UCSD-AML1 (cell line): ENCODE measurements at regions not wholly inside any gene's neighbourhood (a gene's known extent, or its start where the extent isn't known, plus 50 kb on each side); places are given as distances from the start of the nearest gene placed in this dataset.

Source experiments
- DNase-seq: peaks from one replicate; lab custom pipeline; 2025; ENCODE audit not compliant: unreplicated experiment; lab: John Stamatoyannopoulos, UW

DNA sequence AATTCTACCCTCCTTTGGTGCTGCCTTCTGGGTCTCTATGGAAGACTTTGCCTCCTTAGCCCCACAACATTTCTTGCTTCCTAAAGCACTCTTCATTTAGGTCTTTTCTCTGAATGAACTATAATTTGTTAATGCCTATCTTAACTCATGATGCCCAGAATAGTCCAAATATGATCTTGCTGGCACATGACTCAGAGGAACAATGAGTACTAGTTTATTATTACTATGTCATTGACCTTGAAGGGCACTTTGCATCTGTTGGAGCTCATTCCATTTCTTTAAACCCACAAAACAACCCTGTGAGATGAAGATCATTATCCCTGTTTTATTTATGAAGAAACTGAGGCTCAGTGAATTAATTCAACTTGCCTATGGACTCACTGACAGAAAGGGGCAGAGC is 320.2 kb upstream of the PLET1 start:
- no peak for DNase-seq

DNA sequence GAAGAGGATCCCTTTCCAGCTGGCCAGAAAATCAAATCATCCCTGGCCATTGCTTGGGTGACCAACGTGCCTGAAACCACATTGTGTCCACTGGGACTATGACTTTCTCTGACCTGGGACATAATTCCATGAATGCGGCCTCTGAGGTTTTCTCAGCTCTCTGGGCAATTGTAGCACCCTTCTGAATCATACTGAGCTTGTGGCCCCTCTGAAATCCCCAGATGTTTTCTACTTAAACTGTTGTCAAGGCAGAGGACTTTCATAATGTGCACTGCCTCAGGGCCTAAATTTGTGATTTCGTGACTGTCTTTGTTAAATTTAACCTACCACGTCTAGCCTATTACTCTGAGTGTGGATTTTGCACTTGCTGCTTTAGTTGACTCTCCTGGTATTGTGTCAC is 321.1 kb upstream of the PLET1 start:
- DNase-seq, result no peak

DNA sequence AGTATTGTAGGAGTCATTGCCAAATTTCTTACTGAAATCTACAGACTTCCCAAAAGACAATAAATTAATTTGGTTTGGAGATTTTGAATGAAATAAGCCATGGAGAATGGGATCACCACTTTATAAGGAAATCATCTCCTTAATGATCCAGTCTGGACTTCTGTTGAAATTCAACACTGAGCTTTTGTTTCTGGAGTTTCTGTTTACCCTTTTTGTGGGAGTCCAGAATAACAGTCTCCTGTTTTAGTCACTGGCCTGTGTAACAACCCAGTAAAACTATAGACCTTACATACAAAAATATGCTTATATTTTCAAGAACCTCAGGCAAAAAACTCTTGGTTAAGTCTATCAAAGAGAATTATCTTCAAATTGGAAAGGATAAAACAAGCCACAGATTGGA is 321.7 kb upstream of the PLET1 start:
- no peak for DNase-seq

DNA sequence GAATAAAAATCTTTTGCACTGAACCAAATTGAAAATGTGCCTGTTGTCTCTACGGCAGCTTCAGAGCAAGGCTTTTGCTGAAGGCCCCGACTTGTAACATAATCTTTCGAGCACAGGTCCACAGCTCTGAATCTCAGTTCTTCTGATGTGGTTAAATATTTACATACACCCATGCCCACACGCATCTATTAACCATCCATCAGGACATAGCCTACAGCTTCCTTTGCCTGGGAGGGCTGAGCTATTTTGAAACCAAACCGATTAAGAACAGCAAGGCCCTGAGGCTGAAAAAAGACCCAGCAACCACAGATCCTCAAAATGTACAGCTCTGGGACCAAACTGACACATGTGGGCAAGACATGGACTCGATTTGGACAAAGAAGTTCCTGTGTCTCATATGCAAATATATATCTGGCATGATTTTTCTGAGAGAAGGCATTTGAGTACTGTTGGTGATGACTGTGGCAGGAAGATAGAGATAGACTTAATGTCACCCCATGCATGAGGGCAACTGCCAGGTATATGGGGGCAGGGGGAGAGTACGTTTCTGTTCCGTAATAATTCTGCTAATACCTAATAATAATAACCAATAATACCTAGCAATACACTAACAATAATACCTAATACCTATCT is 322.7 kb upstream of the PLET1 start:
- DNase-seq, result no peak

DNA sequence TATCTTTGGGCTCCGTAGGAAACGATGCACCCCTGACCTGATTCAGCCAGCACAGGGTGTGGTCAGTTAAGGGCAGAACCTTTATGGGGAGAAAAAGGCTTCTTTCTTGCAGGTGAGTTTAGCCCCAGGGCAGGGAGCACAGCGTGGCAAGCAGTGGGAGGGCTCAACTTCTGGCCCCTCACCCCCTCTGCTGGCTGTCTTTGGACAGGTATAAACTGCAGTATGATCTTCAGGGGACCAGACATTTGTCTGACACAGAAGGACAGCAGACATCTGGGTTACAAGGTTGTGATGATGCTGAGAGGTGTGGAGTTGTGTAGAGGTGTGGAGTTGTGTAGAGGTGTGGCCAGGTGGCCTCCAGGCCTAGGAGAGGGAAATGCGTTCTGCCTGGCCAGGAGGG is 324.0 kb upstream of the PLET1 start:
- DNase-seq, result no peak

DNA sequence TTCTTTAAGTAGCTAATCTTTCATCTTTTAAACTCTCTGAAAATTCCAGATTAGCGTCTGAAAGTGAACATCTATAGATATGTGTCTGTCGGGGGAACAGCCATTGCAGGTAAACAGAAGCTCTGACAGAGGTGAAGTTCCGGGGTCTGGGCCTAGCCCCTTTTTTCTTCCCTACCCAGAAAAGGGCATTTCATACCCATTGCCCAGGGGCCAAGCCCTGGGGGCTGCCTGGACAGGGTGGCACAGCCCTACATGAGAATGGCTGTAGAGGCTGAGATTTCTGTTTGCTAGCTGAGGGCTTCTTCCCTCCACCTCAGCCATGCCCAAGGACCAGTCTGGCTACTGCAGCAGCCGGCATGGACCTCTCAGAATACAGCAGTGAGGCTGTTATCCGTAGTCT is 327.0 kb upstream of the PLET1 start:
- no peak for DNase-seq

DNA sequence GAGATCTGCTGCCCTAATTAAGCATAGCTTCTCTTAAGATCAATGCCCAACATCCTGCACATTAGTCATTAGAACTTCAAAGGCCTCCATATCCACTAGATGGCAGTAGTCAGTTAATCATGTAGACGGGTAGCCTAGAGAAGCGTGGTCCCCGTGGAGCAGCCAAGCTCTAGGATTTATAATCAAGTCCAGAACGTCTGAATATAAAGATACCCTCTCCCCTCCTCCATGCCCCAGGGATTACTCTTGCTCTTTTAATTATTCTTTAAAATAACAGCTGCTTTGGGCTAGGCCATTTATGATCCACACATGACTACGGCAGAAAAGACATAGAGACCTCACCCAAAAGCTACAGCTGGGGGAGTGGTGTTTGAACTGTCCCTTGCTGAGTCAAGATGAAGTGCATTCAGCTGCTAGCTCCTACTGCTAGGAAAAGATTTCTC is 327.6 kb upstream of the PLET1 start:
- no peak for DNase-seq

DNA sequence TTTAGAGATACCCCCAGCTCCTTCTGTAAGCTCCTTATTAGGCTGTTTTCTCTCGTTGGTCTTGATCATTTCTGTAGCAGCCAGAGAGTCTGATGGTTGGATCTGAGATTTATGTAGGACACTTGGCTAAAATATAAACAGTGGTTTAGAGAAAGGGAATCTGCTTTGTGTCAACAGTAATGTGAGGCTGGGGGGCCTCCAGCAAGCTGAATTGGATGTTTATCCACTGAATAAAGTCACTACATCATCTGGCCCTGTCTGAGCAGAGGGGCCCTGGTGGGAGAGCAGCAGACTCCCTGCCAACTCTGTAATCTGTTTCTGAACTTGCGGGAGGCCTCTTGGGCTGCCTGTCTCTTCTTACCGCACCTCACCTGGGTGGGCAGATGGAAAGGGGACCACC is 328.5 kb upstream of the PLET1 start:
- no peak for DNase-seq

DNA sequence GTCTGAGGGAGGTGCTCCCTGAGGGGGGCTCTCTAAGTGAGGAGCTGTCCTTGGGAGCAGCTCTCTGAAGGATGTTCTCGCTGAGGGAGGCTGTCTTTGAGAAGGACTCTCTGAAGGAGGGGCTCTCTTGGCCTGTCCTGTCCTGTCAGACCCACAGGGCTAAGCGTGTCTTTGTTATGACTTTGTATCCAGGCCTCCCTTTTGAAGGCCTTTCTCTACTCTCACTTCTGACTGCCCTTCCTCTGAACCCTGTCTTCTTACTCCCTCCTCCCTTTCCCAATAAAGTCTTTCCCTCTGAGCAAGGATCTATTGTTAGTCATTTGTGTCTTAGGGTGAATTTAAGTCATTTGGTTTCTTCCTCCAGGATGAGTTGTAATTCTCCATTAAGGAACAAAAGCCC is 330.1 kb upstream of the PLET1 start:
- no peak for DNase-seq

DNA sequence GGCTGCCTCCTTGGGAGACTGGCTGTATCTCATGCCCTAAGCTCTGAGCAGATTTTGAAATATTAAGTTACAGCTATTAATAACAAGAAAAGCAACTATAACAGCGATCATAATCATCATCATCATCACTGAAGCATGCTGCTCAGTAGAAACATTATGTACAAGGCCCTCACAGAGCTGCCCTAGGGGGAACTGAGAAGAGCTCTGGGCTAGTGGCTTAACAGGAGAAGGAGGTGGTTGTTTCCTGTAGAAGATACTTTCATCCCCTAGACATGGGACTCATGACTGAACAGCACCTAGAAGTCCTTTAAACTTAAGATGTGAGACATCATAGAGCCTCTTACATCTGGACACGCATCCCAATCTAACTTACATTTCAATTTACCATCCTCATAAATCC is 332.8 kb upstream of the PLET1 start:
- DNase-seq, result no peak

DNA sequence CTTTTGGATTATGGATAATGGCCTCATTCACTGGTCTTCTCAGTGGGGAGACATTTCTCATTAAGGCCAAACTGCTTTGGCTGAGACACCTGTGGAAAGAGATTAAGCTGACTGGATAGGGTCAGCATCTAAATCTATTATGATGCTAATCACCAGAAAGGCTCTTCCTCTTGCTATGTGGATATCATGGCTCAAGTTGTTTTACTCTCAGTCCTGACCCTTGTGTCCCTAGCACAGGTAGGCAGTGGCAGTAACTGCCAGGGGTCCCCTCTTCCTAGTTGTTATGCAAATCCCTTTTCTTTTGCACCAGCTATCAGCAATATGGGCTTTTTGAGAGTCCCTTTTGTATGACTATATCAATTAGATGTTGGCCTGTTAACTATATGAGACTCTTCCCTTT is 335.7 kb upstream of the PLET1 start:
- DNase-seq, result no peak

DNA sequence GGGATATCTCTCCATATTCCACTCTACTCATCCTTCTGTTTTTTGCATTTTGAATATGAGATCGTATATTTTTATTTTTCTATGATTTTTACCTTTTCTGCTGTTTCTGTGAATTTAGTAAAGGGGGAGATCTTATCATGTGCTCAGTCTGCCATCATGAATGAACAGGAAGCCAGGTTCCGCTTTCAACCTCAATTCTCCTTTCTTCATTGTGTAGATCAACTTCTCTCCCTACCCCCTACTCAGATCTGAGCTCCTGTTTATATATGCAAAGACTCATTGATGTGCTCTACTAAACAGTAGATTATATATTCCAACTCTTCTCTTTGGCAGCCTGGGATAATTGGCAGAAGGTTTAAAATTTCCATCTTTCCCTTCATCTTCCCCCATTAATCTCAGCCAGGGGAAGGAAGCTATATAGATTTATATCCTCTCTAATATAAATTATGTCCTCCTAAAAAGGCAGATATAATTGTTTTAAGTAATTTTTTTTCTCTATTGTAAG is 336.7 kb upstream of the PLET1 start:
- no peak for DNase-seq

DNA sequence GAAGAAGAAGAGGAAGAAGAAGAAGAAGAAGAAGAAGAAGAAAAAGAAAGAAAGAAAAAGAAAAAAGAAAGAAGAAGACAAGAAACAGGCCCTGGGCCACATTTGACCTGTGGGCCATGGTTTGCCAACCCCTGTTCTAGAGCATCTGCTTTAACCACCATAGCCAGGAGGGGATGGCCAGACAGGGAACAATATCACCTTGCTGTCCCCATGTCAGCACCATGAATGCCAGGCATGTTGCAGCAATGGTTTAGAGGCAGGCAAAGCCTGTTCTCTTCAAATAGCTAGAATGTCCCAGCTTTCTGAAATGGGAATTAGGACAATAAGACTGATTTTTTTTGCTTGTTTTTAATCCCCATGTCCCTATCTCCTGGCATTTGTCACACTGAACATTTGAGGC is 338.6 kb upstream of the PLET1 start:
- DNase-seq, result no peak

DNA sequence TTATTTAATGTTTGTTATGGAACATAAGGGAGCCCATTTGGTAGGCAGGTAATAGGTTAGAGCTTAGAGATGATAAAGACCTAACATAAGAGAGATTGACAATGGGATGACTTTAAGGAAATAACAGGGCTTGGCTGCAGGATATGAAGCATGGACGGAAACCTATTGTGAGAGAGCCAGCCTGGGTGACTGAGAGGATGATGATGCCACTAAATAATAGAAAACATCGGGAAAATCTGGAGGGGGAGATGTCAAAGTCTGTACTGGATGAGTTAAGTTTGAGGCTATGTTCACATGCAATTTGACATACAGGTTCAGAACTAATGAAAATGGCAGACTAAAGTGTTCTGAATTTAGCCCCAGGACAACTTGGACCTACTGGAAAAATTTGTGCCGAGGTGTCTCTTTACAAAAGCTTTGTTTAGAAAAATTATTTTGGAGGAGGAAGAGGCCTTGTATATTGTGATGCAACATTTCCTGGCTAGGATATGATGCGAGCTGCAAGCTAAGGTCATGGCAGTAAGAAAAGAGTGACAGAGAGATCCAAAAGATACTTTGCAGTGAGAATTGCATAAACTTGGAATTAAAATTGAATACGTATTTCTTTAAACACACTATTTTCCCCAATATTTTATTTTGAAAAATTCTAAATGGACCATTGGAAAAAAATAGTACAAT is 339.3 kb upstream of the PLET1 start:
- DNase-seq, result no peak

DNA sequence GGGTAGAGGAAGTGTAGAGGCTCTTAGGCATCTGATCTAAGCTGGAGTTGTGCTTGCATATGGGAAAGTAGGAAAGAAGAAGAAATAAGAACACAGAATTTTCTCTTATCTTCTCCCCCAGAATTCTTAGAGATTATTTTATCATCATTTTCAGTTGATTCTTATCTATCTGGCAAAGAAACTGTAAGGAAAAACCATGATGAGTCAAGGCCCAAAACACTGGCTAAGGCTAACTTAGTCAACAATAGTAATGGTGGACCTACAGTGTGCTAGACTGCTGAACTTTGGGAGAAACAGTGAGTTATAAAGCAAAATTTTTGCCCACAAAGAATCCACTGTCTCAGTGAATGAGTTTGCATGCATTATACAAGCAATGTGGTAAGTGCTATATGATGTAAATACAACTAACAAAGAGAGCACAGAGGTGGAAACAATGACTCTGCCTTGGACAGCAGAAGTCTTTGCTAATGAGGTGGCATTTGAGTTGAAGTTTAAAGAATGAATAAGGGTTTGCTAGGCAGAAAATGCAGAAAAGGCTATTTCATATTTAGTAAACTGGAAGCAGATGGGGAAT is 344.5 kb upstream of the PLET1 start:
- DNase-seq, result no peak

DNA sequence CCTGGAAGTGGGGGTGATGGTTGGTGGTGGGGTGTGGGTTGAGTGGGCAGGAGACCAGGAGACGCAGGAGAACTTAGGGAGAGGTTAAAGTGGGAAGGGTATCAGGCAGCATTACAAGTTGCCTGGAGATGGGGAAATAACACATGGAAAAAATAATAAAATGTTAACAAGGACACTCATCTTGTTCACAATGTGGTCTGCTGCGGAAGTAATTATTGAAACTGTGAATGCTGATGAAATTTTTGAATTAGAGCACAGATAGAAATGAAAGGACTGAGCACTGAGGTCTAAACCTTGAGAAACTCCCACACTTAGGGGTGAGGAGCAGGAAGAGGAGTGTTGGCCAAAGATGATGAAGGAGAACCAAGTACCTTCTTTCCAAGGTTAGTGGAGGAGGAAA is 346.0 kb upstream of the PLET1 start:
- DNase-seq, result no peak

DNA sequence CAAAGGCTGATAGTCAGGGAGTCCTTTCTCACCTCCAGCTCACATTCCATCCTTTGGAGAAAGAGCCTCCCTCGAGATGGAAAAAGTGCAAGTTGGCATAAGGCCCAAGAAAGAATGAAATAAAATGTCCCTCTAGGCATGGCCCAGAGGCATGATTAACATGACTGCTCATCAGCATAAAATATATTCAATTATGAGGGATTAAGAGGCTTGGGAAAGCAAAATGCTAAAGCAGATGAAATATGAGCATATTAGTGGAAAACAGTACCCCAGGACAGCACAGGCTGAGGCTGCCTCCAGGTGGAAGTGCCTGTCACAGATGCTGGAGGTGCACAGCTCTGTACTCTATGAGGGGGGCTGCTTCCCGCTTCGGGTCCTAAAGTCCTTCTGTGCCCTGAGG is 347.8 kb upstream of the PLET1 start:
- no peak for DNase-seq

DNA sequence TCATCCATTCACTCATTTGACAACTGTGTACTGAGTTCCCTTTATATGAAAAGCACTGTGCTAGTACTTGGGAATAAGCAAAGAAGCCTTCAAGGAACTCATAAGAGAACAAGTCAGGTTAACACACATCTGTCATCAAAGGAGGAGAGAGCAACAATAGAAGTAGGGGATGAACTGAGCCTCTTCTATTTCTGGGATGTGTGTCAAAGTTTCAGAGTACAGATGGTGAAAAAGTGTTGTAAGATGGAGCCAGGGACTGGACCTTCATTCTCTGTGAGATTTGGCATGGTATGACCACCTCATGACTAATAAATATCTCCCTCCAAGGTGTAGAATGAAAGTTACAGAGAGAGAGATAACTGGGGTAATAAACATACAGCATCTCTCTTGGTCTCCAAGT is 349.8 kb upstream of the PLET1 start:
- DNase-seq, result no peak

DNA sequence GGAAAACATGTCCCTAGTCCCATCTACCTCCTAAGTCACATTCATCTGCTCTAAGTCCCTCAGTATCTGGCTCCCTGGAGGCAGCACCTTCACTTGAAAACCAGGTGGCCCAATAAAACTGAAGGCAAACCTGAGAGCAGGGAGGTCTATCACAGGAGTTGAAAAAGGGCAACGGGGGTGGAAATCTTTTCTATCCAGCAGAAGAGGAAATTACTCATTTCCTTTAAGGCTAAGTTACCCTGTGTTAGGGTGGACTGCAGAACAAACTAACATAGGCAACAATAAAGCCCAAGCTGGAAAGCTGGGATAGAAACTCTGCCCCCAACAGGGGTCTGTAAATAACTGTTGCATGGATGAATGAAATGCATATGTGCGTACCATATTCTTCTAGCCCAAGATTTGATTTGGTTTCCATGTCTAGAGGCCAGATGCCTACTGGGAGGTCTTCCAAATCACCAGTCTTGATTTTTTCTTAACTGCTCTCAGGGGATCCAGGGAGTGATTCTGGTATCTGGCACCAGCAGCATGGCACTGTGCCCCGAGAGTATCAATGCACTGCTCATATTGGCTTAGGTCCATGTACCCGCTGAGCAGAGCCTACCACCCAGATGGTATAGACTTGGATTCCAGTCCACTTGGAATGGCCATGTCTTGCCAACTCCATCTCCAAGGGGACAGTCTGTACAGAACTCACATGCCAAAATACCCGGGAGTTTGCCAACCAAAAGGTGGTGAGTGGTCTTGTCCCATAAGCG is 350.0 kb upstream of the NCAM1 start:
- no peak for DNase-seq

DNA sequence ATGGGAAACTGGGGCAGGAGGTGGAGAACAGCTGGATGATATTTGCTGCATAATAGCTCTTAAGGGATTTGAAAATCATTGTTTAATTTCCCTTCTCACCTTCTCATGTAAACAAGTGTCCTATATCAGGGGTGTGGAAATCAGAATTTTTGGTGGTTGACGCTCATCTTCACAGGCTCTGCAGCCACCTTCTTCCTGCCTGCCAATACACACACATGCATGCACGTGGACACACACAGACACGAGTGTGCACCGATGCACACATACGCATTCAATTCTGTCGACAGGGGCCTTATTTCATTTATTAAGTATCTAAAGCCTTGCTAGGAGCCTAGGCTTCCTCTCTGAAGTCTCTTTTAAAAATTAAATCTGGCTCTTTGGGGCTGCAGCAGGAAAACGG is 349.4 kb upstream of the NCAM1 start:
- no peak for DNase-seq

DNA sequence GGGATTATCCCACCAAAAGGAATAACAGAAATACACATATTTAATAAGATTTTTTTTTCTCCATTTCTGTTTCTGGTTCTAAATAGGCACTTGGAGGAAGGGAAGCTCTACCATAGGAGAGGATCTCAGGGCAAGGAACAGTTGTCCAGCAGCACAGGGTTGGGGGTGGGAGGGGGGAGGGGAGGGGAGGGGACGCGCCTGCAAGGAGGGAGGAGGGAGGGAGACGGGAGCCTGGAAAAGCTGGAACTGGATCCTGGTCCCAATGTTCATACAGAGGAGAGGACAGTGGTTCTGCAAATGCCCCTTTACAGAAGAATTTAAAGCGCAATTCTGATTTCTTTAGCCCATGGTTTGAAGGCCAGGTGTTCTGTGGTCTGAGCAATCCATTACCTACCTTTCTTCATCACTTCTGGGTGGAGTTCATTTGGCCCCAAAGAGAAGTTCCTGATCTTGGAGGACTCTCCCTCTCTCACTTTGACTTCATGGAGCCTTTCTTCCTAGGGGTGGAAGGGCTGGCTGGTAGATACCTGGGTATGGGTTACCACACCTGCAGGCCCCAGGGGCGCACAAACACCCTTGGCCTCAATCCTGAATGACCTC is 348.9 kb upstream of the NCAM1 start:
- DNase-seq, result no peak
